GM21381 (cell line): ENCODE measurements at regions not wholly inside any gene's neighbourhood (a gene's known extent, or its start where the extent isn't known, plus 50 kb on each side); places are given as distances from the start of the nearest gene placed in this dataset.
A peak's percentile ranks its signal among the peaks of the same experiment; 100 is the strongest.
"Not testable (repeated sequence)": the region's sequence is repeated elsewhere in the genome, so short reads cannot be mapped to it uniquely, and the experiment has no call there.

Experiments
- ATAC-seq: cut with Tn5 transposase; IDR thresholded peaks from one replicate; pipeline ENCODE4 v1.9.1; 2021; ENCODE audit warnings: mild to moderate bottlenecking, moderate library complexity; ENCODE audit not compliant: unreplicated experiment

GRCh38 chr12:67758521-67758920 is 110.0 kb downstream of the DYRK2 start:
- no peak for ATAC-seq

GRCh38 chr12:67759829-67760228 is 111.3 kb downstream of the DYRK2 start:
- no peak for ATAC-seq

DNA sequence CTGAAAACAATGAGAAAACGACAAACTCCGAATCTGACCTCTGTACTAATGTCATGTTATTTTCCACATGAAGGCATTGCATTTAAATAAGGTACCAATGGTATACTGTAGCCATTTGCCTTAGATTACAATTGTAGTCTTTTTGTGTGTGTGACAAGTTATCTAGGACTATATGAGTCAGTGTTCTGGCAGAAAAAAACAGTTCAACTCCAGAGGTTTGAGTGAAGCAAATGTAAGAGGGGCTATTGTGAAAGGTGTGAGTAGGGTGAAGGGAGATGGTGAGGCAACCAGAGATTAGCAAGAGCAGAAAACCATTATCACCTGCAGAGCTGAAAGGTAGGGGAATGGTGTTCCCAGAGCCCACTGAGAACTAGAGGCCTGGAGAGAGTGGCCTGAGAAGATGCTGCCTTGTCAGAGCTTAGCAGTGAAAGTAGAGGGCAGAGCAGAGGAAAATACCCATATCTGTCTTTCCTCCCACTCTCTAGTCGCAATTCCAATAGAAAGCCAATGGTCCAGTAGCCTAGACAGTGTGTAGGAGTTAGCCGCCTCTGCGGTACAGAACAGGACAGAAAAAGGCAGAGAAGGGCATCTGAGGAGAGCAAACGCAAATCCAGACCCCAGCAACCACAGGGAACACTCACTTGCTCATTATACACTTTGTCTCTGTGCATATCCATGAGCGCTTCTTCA is 112.2 kb downstream of the DYRK2 start:
- no peak for ATAC-seq

- no peak for ATAC-seq
These were observed 113.0 kb downstream of the DYRK2 start for GRCh38 chr12:67761566-67761965.

- peak; percentile 48 for ATAC-seq
These were observed 115.5 kb downstream of the DYRK2 start for GRCh38 chr12:67764055-67764454.

DNA sequence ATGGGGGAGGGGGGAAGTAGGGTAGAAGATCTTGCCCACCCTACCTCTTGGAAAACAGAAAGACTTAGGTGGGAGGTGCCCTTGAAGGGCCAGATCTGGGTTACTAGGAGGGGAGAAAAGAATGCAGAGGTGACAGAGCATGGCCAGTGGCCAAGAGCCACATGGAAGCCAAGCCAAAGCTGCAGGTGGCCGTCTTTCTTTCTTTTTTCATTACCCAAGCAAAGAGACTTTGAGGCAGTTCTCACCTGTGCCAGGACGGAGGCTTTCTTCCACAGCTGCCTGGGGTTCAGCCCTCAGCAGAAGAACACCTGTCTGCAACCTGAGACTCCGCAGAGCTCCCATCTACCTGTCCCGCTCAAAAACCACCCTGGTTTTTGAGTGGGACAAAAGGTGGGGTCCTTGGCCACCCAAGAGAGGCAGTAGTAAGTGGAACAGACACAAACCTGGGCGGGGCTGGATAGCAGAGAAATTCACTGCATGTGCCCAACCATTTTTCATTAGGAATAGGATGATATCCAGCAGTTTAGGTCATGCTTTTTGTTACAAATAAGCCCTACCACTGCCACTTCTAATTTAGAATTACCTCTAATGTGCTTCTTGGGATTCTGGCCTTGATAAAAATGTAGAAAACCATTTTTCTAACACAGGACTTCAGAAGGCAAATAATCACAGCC is 116.5 kb downstream of the DYRK2 start:
- ATAC-seq = no peak

DNA sequence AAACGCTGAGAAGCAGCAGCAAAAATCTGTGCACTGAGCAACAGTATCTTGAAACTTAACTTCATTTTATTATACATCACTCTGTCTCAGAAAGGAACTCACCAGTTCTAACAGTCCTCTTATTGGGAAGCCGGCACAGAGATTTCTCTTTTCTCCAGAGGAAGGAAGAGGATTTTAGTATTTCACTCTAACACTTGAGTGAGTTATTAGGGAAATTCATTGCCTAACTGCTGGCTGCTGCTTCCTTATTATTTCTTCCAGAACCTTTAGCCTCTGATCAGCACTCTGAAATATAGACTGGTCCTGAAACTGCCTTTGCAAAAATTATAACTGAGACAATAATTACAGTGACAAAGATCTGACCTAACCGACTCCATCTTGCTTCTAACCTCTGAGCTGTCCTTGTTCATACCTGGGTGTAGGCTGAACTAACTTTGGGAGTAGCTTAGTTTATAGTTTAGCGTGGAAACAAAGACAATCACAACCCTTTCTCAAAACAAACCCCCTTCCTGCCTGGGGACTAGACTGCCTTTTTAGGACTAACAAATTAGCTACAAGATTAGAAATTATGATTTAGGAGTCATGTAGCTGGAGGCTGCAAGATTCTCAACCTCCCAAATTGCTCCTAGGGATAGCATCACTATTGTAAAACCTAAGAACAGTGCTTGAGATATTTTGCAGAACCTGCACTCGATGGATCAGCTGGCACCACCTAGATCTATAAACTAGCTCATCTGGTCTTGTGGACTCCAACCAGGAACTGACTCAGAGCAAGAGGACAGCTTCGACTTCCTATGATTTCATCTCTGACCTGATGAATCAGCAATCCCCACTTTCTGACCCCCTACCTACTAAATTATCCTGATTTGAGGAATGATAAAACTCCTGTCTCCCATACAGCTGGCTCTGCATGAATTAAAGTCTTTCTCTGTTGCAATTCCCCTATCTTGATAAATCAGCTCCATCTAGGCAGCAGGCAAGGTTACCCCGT is 117.5 kb downstream of the DYRK2 start:
- ATAC-seq = no peak

GRCh38 chr12:67772267-67773169 is 124.0 kb downstream of the DYRK2 start:
- no peak for ATAC-seq

DNA sequence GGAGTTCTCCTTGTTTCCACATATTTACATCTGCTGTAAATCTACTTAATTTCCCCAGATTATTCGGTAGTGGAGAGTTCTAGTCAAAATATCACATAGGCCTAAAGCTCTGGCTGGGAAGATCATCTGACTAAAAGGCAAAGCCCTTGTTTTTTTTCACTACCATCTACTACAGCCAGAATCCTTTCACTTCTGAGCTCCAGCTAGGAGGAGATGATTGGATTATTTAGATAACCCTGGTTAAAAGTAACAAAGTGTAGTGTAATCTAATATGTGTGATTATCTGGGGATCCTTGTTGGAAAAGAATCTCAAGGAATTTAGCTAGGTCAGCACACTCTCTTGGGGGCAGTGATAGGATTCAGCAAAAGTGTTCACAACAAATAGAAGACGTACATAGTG is 125.4 kb downstream of the DYRK2 start:
- no peak for ATAC-seq

DNA sequence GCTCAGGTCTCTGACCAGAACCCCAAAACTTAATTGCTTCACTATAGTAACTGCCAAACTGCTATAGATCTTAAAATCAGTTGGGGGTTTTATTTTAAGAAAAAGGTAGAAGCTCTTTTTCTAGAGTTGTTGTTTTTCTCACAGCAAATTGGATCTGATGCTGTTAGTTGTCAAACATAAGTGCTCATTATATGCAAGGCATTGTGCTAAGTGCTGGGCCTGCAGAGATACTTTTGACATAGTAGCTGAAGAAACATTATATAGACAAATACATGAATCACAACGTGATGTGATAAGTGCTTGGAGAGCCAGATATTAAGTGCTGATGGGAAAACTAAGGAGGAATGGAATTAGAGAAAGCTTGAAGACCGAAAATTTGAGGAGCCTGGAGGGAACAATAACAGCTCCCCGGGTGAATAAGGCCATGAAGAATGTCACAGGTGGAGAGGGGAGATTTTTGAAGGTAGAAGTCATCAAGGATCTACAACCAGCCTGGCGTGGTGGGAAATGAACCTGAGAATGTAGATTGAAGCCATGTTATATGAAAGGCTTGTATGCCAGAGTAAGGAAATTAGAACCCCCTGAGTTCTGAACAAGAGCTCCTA is 126.5 kb downstream of the DYRK2 start:
- ATAC-seq = no peak

DNA sequence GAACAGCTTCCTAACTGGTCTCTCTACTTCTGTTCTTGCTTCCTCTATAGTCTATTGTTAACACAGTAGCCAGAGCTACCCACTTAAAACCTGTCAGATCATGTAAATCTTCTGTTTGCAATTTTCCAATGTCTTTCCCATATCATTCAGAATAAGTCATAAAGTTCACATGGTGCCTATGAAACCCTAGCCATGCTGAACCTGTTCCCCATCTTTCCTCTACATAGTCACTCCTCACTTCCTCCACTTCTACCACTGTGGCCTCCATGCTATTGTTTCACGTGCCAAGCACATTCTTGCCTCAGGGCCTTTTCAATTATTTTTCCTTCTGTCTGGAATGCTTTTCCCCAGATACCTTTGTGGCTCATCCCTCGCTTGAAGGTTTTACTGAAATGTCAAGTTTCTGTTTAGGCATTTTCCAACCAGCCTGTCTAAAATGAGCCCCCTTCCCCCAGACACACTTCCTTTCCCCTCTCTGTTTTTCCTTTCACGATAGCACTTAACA is 132.1 kb downstream of the DYRK2 start:
- no peak for ATAC-seq

GRCh38 chr12:67782573-67782972 is 134.0 kb downstream of the DYRK2 start:
- ATAC-seq = no peak

- ATAC-seq = no peak
These were observed 134.8 kb downstream of the DYRK2 start for GRCh38 chr12:67783393-67783792.

DNA sequence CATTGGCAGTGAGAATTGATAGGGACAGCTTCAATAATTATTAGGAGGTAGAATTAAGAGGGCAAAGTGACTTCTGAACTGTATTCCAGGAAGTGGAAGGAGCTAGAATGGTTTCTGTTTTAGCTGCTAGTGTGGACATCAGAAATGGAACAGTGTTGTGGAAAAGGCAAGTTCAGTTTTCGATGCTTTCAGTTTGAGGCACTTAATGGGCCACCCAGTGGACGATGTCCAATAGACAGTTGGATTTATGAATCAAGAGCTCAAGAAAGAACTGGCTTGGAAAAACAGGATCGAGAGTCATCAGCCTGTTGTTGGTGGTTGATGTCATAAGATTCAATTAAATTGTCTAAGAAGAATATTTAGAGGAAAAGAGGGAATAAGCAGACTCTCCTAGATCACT is 136.3 kb downstream of the DYRK2 start:
- no peak for ATAC-seq

- ATAC-seq = no peak
These were observed 137.5 kb downstream of the DYRK2 start for GRCh38 chr12:67786086-67786485.

DNA sequence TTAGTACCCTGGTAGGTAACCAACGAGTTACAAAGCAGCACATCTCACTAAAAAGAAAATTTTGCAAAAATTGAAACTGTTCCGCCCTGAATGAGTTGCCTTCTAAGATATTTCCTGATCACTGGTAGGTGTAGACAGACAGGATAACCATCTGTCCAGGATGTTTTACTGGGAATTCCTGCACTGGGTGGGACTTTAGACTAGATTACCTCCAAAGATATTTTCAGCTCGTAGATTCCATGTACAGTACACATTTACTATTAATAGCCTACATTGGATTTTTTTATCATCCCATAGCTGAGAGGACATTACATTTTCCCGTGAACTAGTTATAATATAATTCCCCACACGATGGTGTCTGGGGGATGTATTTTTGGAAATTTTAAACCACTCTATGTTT is 139.6 kb downstream of the DYRK2 start:
- no peak for ATAC-seq

DNA sequence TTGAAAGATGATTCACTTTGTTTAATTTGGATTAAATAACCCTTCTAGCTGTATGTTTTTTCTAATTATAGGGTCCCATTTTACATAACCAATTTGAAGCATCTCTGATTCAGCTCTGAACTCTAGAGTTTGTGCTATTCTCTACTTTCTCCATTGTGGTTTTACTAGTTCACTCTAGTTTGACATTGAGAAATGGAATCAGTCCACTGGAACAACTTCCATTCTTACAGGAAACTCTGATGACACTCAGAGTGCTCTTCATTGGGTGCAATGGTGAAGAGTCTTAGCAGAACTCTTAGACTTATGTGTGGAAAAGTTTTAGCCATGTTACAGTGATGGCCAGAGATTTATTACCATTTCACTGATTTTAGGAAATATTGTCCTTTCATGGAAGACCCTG is 140.7 kb downstream of the DYRK2 start:
- ATAC-seq = no peak

DNA sequence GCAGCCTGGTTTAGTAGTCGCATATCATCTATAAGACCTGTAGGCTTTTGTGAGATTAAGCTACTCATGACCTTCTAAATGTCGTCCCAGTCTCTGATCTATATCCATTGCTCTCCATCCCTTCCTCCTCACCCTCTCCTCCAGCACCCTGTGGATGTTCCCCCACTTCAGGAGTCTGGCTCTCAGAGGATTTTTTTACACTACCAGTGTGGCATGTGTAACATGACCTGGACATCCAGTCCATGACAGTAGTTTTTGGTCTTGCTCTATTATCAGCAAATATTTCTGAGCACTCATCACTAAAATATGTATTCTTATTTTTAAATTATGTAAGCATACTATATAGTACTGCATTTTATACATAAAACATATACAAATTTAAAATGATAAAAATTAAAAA is 142.1 kb downstream of the DYRK2 start:
- no peak for ATAC-seq

DNA sequence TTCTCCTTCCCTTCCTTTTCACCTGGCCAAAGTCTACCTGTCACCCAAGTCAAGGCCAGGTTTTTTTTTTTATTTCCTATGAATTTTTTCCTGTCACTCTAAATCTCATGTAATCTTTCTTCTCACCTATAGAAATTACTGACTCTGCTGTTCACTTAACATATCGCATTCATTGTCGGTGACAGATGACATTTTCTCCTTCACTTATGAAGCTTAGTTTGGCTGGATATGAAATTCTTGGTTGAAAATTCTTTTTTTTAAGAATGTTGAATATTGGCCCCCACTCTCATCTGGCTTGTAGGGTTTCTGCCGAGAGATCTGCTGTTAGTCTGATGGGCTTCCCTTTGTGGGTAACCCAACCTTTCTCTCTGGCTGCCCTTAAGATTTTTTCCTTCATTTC is 142.8 kb downstream of the DYRK2 start:
- not testable (repeated sequence) for ATAC-seq

DNA sequence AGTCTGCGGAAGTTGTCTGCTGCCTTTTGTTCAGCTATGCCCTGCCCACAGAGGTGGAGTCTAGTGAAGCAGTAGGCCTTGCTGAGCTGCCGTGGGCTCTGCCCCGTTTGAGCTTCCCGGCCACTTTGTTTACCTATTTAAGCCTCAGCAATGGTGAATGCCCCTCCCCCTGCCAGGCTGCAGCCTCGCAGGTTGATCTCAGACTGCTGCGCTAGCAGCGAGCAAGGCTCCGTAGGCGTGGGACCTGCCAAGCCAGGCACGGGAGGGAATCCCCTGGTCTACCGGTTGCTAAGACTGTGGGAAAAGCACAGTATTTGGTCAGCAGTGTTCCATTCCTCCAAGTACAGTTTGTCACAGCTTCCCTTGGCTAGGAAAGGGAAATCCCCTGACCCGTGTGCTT is 143.6 kb downstream of the DYRK2 start:
- no peak for ATAC-seq
